Iris pigment epithelial cell (primary cell): ENCODE measurements at regions not wholly inside any gene's neighbourhood (a gene's known extent, or its start where the extent isn't known, plus 50 kb on each side); places are given as distances from the start of the nearest gene placed in this dataset.
"Not testable (repeated sequence)": the region's sequence is repeated elsewhere in the genome, so short reads cannot be mapped to it uniquely, and the experiment has no call there.

Source experiments
- DNase-seq: peaks from one replicate; pipeline ENCODE4 v3.0.0-alpha.2; 2011; ENCODE audit warnings: low read depth

GRCh38 chr6:85838351-85839119 lies 195.8 kb upstream of the SYNCRIP start:
- not testable (repeated sequence) for DNase-seq

DNA sequence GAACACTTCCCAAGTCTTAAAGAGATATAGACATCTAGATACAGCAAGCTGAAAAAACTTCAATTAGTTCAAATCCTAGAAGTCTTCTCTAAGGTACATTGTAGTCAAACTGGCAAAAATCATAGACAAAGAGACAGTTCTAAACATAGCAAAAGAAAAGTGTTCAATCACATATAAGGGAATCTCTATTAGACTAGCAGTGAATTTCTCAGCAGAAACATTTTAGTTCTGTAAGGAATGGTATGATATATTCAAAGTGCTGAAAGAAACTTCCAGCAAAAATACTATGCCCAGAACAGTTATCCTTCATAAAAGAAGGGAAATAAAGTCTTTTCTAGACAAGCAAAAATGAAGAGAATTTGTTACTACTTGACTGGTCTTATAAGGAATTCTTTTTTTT lies 186.3 kb upstream of the SYNCRIP start:
- no peak for DNase-seq

DNA sequence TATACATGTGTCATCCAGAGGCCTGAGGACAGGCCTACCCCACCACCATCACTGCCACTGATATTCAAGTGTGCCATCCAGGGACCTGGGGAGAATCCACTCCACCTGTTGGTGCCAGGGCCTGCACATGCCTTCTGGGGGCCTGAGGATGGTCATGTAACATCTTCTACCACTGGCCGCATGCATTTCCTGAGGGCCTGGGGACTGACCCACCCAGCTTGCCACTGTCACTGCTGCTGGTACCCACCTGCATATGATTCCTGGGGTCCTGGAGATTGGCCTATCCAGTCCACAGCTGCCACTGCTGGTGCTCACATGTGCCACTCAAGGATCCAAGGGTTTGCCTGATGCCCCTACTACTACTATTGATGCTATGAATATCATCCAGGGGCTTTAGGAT lies 184.3 kb upstream of the SYNCRIP start:
- no peak for DNase-seq

DNA sequence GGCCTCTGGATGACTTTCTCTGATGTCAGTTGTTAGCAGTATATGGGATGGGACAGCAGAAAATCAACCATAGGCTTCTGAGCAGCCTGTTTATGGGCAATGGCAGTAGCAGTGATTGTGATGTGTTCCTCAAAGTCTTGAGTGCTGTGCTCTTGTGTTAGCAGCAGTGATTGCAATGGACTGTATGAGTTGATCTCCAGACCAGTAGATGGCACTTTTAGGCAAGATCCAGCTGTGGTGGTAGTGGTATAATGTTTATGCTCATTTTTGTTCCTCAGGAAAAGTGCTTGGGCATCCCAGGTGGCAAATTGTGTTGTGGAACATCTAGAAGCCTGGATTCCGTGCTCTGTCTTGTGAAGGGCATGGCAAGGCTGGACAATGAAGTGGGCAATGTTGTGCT lies 181.6 kb upstream of the SYNCRIP start:
- no peak for DNase-seq

GRCh38 chr6:85810558-85810957 lies 167.9 kb upstream of the SYNCRIP start:
- no peak for DNase-seq

DNA sequence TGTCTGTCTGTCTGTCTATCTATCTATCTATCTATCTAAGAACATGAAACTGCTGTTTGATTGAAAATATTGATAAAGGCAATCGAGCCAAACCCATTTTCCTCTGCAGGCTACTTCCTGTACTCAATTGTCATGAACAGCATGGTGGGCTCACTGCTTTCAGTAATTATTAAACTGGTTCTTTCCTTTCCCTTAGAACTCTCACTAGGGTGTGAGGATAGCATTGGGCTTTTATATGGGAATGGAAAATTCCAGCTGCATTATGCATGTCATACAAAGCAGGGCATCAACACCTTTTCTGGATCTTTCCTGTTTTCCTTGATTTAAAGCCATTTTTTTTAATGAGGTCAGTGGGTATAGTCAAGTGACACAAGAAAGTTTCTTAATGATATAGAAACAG lies 161.0 kb upstream of the SYNCRIP start:
- DNase-seq, result no peak

DNA sequence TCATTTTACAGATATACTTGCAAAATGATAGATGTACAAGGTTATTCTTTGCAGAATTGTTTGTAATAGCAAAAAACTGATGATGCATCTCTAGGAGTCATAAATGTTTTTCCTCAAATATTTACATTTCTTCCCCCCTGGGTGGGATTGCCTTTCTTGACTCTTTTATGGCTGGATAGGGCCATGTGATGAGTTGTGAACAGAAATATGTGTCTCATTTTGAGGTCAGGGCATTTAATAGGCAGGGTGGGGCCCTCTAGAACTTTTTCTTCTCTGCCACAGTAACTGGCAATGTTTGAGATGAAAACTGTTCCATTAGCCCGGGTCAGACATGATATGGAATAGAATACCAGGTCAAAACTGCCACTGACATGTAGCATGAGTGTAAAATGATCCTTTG lies 159.5 kb upstream of the SYNCRIP start:
- DNase-seq, result no peak

GRCh38 chr6:85798931-85799652 lies 156.4 kb upstream of the SYNCRIP start:
- DNase-seq, result no peak

- DNase-seq, result no peak
These were observed 155.3 kb upstream of the SYNCRIP start for GRCh38 chr6:85797993-85798392.

GRCh38 chr6:85795945-85796344 lies 153.3 kb upstream of the SYNCRIP start:
- no peak for DNase-seq

- DNase-seq, result no peak
These were observed 149.6 kb upstream of the SYNCRIP start for GRCh38 chr6:85792254-85792653.

GRCh38 chr6:85775883-85776282 lies 133.2 kb upstream of the SYNCRIP start:
- no peak for DNase-seq

GRCh38 chr6:85772641-85773040 lies 130.0 kb upstream of the SYNCRIP start:
- DNase-seq, result no peak

- DNase-seq, result no peak
These were observed 129.3 kb upstream of the SYNCRIP start for GRCh38 chr6:85771925-85772430.

- no peak for DNase-seq
These were observed 128.8 kb upstream of the SYNCRIP start for GRCh38 chr6:85771455-85771854.

GRCh38 chr6:85764844-85765243 lies 122.2 kb upstream of the SYNCRIP start:
- peak; percentile 16 for DNase-seq

- peak; percentile 40 for DNase-seq
These were observed 114.3 kb upstream of the SYNCRIP start for GRCh38 chr6:85756982-85757381.

GRCh38 chr6:85754894-85755293 lies 112.2 kb upstream of the SYNCRIP start:
- no peak for DNase-seq

GRCh38 chr6:85752602-85753001 lies 109.9 kb upstream of the SYNCRIP start:
- no peak for DNase-seq

DNA sequence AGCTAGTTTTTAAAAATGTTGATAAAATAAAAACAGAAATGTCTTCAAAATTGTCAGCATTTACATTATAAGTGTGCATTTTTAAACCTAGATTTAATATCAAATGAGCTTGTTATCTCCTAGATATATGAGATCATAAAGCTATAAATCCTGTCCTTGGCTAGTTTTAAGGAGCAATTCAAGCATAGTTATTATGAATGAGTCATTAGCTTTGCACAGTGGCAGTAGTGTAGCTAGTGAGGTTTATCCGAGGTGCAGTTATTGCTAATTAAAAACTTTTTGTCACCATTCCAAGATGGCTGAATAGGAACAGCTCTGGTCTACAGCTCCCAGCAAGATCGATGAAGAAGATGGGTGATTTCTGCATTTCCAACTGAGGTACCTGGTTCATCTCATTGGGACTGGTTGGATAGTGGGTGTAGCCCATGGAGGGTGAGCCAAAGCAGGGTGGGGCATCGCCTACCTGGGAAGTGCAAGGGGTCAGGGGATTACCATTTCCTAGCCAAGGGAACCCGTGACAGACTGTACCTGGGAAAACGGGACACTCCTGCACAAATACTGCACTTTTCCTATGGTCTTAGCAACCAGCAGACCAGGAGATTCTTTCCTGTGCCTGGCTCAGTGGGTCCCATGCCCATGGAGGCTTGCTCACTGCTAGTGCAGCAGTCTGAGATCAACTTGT lies 108.8 kb upstream of the SYNCRIP start:
- peak; percentile 10 for DNase-seq

- DNase-seq, result not testable (repeated sequence)
These were observed 107.5 kb upstream of the SYNCRIP start for GRCh38 chr6:85750146-85750545.

GRCh38 chr6:85749236-85749635 lies 106.5 kb upstream of the SYNCRIP start:
- DNase-seq, result no peak

- peak; percentile 91 for DNase-seq
These were observed 105.0 kb upstream of the SYNCRIP start for GRCh38 chr6:85747666-85748065.
